ENCODE measurements at regions not wholly inside any gene's neighbourhood (a gene's known extent, or its start where the extent isn't known, plus 50 kb on each side); places are given as distances from the start of the nearest gene placed in this dataset.

DNA sequence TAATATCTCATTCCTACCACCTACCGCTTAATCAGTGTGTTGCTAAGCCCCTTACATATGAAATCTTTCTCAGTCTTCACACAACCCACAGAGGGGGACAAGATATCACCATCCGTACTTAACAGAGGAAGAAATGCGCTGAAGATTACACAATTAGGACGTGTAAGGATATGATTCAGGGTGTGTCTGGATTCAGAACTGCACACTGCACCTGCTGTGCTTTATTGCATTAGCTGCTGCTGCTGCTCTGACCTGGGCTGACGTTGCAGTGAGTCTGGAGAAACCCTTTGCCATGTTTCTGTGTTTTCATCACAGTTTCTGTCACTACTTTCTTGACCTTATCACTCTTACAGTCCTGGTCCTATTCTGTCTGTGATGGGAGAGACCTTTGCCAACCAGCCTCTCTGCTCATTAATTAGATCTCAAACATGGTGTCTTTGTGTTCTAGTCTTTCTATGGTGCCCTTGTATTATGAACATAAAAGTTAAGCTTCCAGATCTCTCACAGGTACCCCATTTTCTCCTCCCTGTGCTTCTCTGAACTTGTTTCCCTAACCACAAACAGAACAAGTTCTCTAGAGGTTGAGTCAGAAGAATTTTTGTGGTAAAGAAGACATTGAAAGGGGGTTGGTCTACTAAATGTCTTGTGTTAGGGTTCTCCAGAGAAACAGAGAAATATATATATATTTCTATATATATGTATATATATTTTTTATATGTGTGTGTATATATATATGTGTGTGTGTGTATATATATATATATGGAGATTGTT, 92.9 kb upstream of the CYP1B1 start:
- TF ChIP-seq EP300 (IDR thresholded peaks at IDR 0.05; ENCODE audit: low read depth) (no peak), POLR2A (IDR thresholded peaks at IDR 0.05) (no peak), POLR2AphosphoS5 (IDR thresholded peaks at IDR 0.05) (no peak)
- TF ChIP-seq, protein P1, sequence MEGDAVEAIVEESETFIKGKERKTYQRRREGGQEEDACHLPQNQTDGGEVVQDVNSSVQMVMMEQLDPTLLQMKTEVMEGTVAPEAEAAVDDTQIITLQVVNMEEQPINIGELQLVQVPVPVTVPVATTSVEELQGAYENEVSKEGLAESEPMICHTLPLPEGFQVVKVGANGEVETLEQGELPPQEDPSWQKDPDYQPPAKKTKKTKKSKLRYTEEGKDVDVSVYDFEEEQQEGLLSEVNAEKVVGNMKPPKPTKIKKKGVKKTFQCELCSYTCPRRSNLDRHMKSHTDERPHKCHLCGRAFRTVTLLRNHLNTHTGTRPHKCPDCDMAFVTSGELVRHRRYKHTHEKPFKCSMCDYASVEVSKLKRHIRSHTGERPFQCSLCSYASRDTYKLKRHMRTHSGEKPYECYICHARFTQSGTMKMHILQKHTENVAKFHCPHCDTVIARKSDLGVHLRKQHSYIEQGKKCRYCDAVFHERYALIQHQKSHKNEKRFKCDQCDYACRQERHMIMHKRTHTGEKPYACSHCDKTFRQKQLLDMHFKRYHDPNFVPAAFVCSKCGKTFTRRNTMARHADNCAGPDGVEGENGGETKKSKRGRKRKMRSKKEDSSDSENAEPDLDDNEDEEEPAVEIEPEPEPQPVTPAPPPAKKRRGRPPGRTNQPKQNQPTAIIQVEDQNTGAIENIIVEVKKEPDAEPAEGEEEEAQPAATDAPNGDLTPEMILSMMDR (IDR thresholded peaks at IDR 0.05) = no peak
